Endothelial cell of umbilical vein (primary cell): ENCODE measurements at regions not wholly inside any gene's neighbourhood (a gene's known extent, or its start where the extent isn't known, plus 50 kb on each side); places are given as distances from the start of the nearest gene placed in this dataset.

Experiments used
- BruUV-seq: library from RNA; stranded (reverse); fragments of 400-500 nt; replicated peaks from 2 replicates; lab custom pipeline; 2021; lab: Mats Ljungman, UMichigan
- CTCF ChIA-PET: fragments of 300-600, 350-600 bp; sonication (Branson Sonifier 250); formaldehyde crosslinking; loops from one replicate; lab custom pipeline; 2021; ENCODE audit warnings: antibody characterized with exemption, inconsistent platforms; lab: Charles Lee
- POLR2A ChIA-PET: fragments of 300-600, 350-600 bp; sonication (Branson Sonifier 250); formaldehyde crosslinking; loops from one replicate; lab custom pipeline; 2021; ENCODE audit warnings: antibody characterized with exemption, inconsistent platforms; lab: Charles Lee
- DNase-seq: peaks from one replicate; pipeline ENCODE4 v3.0.0-alpha.2; 2011; ENCODE audit warnings: low read depth, low spot score
- FAIRE-seq: peaks from 2 replicates; lab custom pipeline; 2011; peaks lifted over from hg19 to GRCh38; lab: Jason Lieb, UNC
- H2AFZ ChIP-seq: 2 replicates; pipeline ENCODE4 v1.6.0; 2012; ENCODE audit warnings: low read depth, low read length, control low read depth, inconsistent platforms
- H3K27ac ChIP-seq: 2 replicates; pipeline ENCODE4 v1.5.1; 2011; ENCODE audit warnings: low read depth, mild to moderate bottlenecking, control low read depth, low read length, moderate library complexity; ENCODE audit not compliant: insufficient read depth
- H3K27me3 ChIP-seq, 2 experiments: 2 replicates each; pipeline versions ENCODE4 v1.6.0 to v1.6.1; 2011; ENCODE audit warnings: low read length in 2 of 2, mixed read lengths in 1 of 2; ENCODE audit not compliant: control insufficient read depth in 2 of 2, insufficient read depth in 2 of 2
- H3K36me3 ChIP-seq, 2 experiments: 2 replicates in 1 of 2; 3 replicates in 1 of 2; pipeline ENCODE4 v1.5.1; 2011; ENCODE audit warnings: low read length in 2 of 2, mild to moderate bottlenecking in 1 of 2, moderate library complexity in 1 of 2; ENCODE audit not compliant: control insufficient read depth in 2 of 2, insufficient read depth in 2 of 2; ENCODE audit errors: extremely low read depth in 1 of 2
- H3K4me1 ChIP-seq: 3 replicates; pipeline ENCODE4 v1.5.1; 2011; ENCODE audit warnings: mild to moderate bottlenecking, low read length; ENCODE audit not compliant: control insufficient read depth, insufficient read depth; ENCODE audit errors: extremely low read depth
- H3K4me2 ChIP-seq: 2 replicates; pipeline ENCODE4 v1.6.1; 2011; ENCODE audit warnings: low read length, control low read depth, mixed read lengths; ENCODE audit not compliant: insufficient read depth
- H3K4me3 ChIP-seq, 3 experiments: fragments of 200-600 bp in 1 of 3; sonication (generic), shearing (Covaris generic) in 1 of 3; replicated peaks in 1 of 3; 2 replicates each; pipeline ENCODE4 v1.5.1; 2011 to 2016; ENCODE audit warnings: control low read depth in 3 of 3, low read length in 3 of 3, mild to moderate bottlenecking in 2 of 3, inconsistent platforms in 1 of 3, low read depth in 1 of 3, moderate library complexity in 1 of 3; ENCODE audit not compliant: insufficient read depth in 1 of 3
- H3K79me2 ChIP-seq: 2 replicates; pipeline ENCODE4 v1.6.0; 2012; ENCODE audit warnings: low read length, inconsistent platforms; ENCODE audit not compliant: control insufficient read depth, insufficient read depth
- H3K9ac ChIP-seq: replicated peaks from 2 replicates; pipeline ENCODE3; 2011; ENCODE audit warnings: low read length, control low read depth; ENCODE audit not compliant: insufficient read depth; ENCODE audit errors: extremely low read depth
- H3K9me1 ChIP-seq: replicated peaks from 3 replicates; pipeline ENCODE4 v1.6.0; 2011; ENCODE audit warnings: mild to moderate bottlenecking, low read length; ENCODE audit not compliant: control insufficient read depth, insufficient read depth; ENCODE audit errors: extremely low read depth
- H3K9me3 ChIP-seq: replicated peaks from 2 replicates; pipeline ENCODE4 v1.5.1; 2012; ENCODE audit warnings: low read length, inconsistent platforms; ENCODE audit not compliant: control insufficient read depth, insufficient read depth
- H4K20me1 ChIP-seq: replicated peaks from 2 replicates; pipeline ENCODE3; 2011; ENCODE audit warnings: mild to moderate bottlenecking, low read length; ENCODE audit not compliant: control insufficient read depth, insufficient read depth; ENCODE audit errors: extremely low read depth
- EZH2 ChIP-seq: IDR thresholded peaks from 2 replicates; pipeline ENCODE4 v1.6.1; 2012; ENCODE audit warnings: borderline replicate concordance, low read depth, mild to moderate bottlenecking, moderate library complexity, low read length, inconsistent platforms; ENCODE audit not compliant: severe bottlenecking
- FOS ChIP-seq: IDR thresholded peaks from 2 replicates; pipeline ENCODE4 v1.6.1; 2011; ENCODE audit warnings: mild to moderate bottlenecking, low read length, moderate library complexity, borderline replicate concordance; ENCODE audit not compliant: insufficient read depth
- GATA2 ChIP-seq: IDR thresholded peaks from 2 replicates; pipeline ENCODE4 v1.7.0; 2011; ENCODE audit warnings: low read depth, mild to moderate bottlenecking, moderate library complexity, mixed read lengths, low read length; ENCODE audit not compliant: insufficient read length, insufficient read depth
- JUN ChIP-seq: IDR thresholded peaks from 2 replicates; pipeline ENCODE4 v1.6.1; 2011; ENCODE audit warnings: borderline replicate concordance, low read depth; ENCODE audit not compliant: insufficient read length, insufficient read depth
- MYC ChIP-seq: IDR thresholded peaks from one replicate; pipeline ENCODE4 v1.6.1; 2011; ENCODE audit warnings: mild to moderate bottlenecking, low read depth, low read length
- POLR2A ChIP-seq: IDR thresholded peaks from 2 replicates; pipeline ENCODE4 v1.6.1; 2012; ENCODE audit warnings: low read depth, mild to moderate bottlenecking, control low read depth, low read length
- POLR2AphosphoS5 ChIP-seq: IDR thresholded peaks from 2 replicates; pipeline ENCODE4 v1.6.1; 2012; ENCODE audit warnings: low read depth, mild to moderate bottlenecking, control low read depth, low read length, moderate library complexity; ENCODE audit not compliant: insufficient read depth
- dilution Hi-C: fragments of 300-500 bp; cut with MboI; formaldehyde crosslinking; loops from one replicate; pipeline ENCODE4 v1.15.0; 2019; ENCODE audit warnings: low sequenced_read_pairs; ENCODE audit not compliant: extremely low pct_ligation_motif_present
- intact Hi-C: fragments of 100-400 bp; cut with micrococcal nuclease; formaldehyde crosslinking; loops from one replicate; pipeline ENCODE4 v1.10.0; 2022
- TF ChIP-seq, protein P1 (sequence below): IDR thresholded peaks from 2 replicates; pipeline ENCODE4 v1.6.1; 2011; ENCODE audit not compliant: insufficient read depth, insufficient read length
- TF ChIP-seq, protein P2 (sequence below), 2 donors: IDR thresholded peaks; 1 replicate in 1 of 2; 2 replicates in 1 of 2; pipeline ENCODE4 v1.5.1; 2011; ENCODE audit warnings: low read length in 2 of 2, mild to moderate bottlenecking in 2 of 2, moderate library complexity in 2 of 2, control low read depth in 1 of 2, inconsistent platforms in 1 of 2, low read depth in 1 of 2; ENCODE audit not compliant: insufficient read depth in 1 of 2; ENCODE audit errors: extremely low read depth in 1 of 2

DNA sequence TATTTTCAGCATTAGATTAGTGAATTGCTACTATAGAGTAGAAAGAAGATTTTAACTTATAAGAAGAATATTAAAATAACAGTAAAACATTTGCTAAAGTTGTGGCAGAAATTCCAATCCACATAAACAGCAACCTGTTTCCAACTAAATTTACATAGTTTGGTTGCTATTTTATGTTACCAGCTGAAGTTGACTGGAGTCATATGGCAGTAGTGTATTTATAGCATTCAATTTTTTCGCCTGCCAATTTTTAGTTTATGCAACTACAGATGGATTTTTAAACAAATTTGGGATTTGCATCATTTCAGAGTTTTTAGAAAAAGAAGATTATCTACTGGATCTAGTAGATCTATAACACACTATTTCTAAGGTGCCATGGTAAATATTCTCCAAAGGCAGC is 332.5 kb upstream of the BCHE start:
- H3K27me3 ChIP-seq, result no peaks in the 10 kb centered on the region
- H3K9me1 ChIP-seq, result no peaks in the 10 kb centered on the region
- no peaks in the 10 kb centered on the region for H3K36me3 ChIP-seq
- ChIA-PET CTCF (no interaction called here), POLR2A (no interaction called here)
- BruUV-seq, result no TSS peak
- H3K4me2 ChIP-seq, result no peak overlapping the region
- no peaks in the 10 kb centered on the region for H3K9me3 ChIP-seq
- TF ChIP-seq EZH2, result no peak
- TF ChIP-seq MYC, result no peak
- TF ChIP-seq GATA2, result no peak
- TF ChIP-seq, protein P1, sequence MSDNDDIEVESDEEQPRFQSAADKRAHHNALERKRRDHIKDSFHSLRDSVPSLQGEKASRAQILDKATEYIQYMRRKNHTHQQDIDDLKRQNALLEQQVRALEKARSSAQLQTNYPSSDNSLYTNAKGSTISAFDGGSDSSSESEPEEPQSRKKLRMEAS, result no peak
- no peak for TF ChIP-seq FOS
- TF ChIP-seq, protein P2, sequence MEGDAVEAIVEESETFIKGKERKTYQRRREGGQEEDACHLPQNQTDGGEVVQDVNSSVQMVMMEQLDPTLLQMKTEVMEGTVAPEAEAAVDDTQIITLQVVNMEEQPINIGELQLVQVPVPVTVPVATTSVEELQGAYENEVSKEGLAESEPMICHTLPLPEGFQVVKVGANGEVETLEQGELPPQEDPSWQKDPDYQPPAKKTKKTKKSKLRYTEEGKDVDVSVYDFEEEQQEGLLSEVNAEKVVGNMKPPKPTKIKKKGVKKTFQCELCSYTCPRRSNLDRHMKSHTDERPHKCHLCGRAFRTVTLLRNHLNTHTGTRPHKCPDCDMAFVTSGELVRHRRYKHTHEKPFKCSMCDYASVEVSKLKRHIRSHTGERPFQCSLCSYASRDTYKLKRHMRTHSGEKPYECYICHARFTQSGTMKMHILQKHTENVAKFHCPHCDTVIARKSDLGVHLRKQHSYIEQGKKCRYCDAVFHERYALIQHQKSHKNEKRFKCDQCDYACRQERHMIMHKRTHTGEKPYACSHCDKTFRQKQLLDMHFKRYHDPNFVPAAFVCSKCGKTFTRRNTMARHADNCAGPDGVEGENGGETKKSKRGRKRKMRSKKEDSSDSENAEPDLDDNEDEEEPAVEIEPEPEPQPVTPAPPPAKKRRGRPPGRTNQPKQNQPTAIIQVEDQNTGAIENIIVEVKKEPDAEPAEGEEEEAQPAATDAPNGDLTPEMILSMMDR (IDR thresholded peaks at IDR 0.05; ENCODE audit: extremely low read depth in 1 of 2, insufficient read depth in 1 of 2, low read depth in 1 of 2, low read length in 2 of 2), result no peak
- no peak for TF ChIP-seq POLR2AphosphoS5
- no peak for TF ChIP-seq JUN
- no peak for TF ChIP-seq POLR2A
- dilution Hi-C loops (no loop called here), intact Hi-C loops (no loop called here)
- H3K4me3 ChIP-seq, result no peak overlapping the region
- no peaks in the 10 kb centered on the region for H3K79me2 ChIP-seq
- no peak overlapping the region for H3K9ac ChIP-seq
- DNase-seq (no peak), FAIRE-seq (no peak)
- H3K27ac ChIP-seq, result no peak overlapping the region
- H4K20me1 ChIP-seq, result no peaks in the 10 kb centered on the region
- no peak overlapping the region for H2AFZ ChIP-seq
- no peaks in the 10 kb centered on the region for H3K4me1 ChIP-seq
